Osteoblast (primary cell): ENCODE measurements at regions not wholly inside any gene's neighbourhood (a gene's known extent, or its start where the extent isn't known, plus 50 kb on each side); places are given as distances from the start of the nearest gene placed in this dataset.

Experiments
- DNase-seq: peaks from one replicate; pipeline ENCODE4 v3.0.0; 2011; ENCODE audit warnings: low spot score, mixed read lengths; ENCODE audit not compliant: insufficient read length; ENCODE audit errors: missing footprints
- H2AFZ ChIP-seq: 2 replicates; pipeline ENCODE4 v1.6.0; 2011; ENCODE audit warnings: mild to moderate bottlenecking, low read length
- H3K27ac ChIP-seq: 2 replicates; pipeline ENCODE4 v1.5.1; 2011; ENCODE audit warnings: mild to moderate bottlenecking, low read depth, low read length, moderate library complexity
- H3K27me3 ChIP-seq: 2 replicates; pipeline ENCODE4 v1.6.0; 2012; ENCODE audit warnings: mild to moderate bottlenecking, control low read depth, inconsistent platforms, low read length, moderate library complexity; ENCODE audit not compliant: insufficient read depth
- H3K36me3 ChIP-seq: 2 replicates; pipeline ENCODE4 v1.5.1; 2011; ENCODE audit warnings: mild to moderate bottlenecking, low read length, control low read depth, moderate library complexity; ENCODE audit not compliant: insufficient read depth
- H3K4me1 ChIP-seq: 2 replicates; pipeline ENCODE4 v1.5.1; 2011; ENCODE audit warnings: mild to moderate bottlenecking, low read length, control low read depth, moderate library complexity; ENCODE audit not compliant: insufficient read depth
- H3K4me2 ChIP-seq: 2 replicates; pipeline ENCODE4 v1.6.0; 2011; ENCODE audit warnings: mild to moderate bottlenecking, low read length; ENCODE audit not compliant: insufficient read depth
- H3K4me3 ChIP-seq: fragments of 200-600 bp; sonication (generic); 3 replicates; pipeline ENCODE4 v1.5.1; 2012; ENCODE audit warnings: mild to moderate bottlenecking, low read length, inconsistent platforms; ENCODE audit not compliant: insufficient read depth
- H3K79me2 ChIP-seq: 2 replicates; pipeline ENCODE4 v1.6.0; 2012; ENCODE audit warnings: mild to moderate bottlenecking, low read length, control low read depth, inconsistent platforms; ENCODE audit not compliant: insufficient read depth
- H3K9me3 ChIP-seq: 2 replicates; pipeline ENCODE4 v1.5.1; 2011; ENCODE audit warnings: low read depth, low read length, control low read depth
- H4K20me1 ChIP-seq: 2 replicates; pipeline ENCODE4 v1.6.0; 2012; ENCODE audit warnings: mild to moderate bottlenecking, low read length, control low read depth; ENCODE audit not compliant: insufficient read depth
- TF ChIP-seq, protein P1 (sequence below): IDR thresholded peaks from 2 replicates; pipeline ENCODE4 v1.5.1; 2011; ENCODE audit warnings: mild to moderate bottlenecking, low read depth, low read length, moderate library complexity; ENCODE audit errors: extremely low read depth

DNA sequence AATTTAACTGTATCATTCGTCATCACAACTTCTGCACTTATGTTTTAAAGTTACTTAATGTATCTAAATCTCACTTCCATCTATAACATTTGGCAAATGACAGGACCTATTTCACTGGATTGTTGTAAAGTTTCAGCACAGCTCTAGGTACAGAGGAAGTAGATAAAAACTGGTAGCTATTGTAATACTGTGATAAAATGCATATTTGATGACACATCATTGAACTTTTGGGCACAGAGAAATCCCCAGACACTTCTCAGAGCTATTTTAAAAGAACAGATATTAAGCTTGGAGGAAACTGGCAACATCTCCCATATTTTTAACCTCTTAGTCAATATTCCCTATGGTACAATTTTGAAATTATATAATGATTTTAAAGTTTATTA lies 138.7 kb downstream of the RFPL4B start:
- TF ChIP-seq, protein P1, sequence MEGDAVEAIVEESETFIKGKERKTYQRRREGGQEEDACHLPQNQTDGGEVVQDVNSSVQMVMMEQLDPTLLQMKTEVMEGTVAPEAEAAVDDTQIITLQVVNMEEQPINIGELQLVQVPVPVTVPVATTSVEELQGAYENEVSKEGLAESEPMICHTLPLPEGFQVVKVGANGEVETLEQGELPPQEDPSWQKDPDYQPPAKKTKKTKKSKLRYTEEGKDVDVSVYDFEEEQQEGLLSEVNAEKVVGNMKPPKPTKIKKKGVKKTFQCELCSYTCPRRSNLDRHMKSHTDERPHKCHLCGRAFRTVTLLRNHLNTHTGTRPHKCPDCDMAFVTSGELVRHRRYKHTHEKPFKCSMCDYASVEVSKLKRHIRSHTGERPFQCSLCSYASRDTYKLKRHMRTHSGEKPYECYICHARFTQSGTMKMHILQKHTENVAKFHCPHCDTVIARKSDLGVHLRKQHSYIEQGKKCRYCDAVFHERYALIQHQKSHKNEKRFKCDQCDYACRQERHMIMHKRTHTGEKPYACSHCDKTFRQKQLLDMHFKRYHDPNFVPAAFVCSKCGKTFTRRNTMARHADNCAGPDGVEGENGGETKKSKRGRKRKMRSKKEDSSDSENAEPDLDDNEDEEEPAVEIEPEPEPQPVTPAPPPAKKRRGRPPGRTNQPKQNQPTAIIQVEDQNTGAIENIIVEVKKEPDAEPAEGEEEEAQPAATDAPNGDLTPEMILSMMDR = no peak
- Histone ChIP-seq H3K9me3 (no peaks in the 10 kb centered on the region), H3K4me1 (peaks cover 23% of the 10 kb centered on the region), H3K79me2 (no peaks in the 10 kb centered on the region), H3K27ac (peak overlapping the region; percentile 21), H3K36me3 (no peaks in the 10 kb centered on the region), H3K4me3 (no peak overlapping the region), H3K27me3 (no peaks in the 10 kb centered on the region), H3K4me2 (peak overlapping the region; percentile 38), H4K20me1 (no peaks in the 10 kb centered on the region), H2AFZ (no peak overlapping the region)
- peak; percentile 47 for DNase-seq

- H3K4me2 ChIP-seq = no peak overlapping the region
- TF ChIP-seq, protein P1 = no peak
- no peak overlapping the region for H2AFZ ChIP-seq
- H3K79me2 ChIP-seq = no peaks in the 10 kb centered on the region
- no peak overlapping the region for H3K27ac ChIP-seq
- H4K20me1 ChIP-seq = no peaks in the 10 kb centered on the region
- H3K27me3 ChIP-seq = no peaks in the 10 kb centered on the region
- H3K9me3 ChIP-seq = no peaks in the 10 kb centered on the region
- peaks cover 19% of the 10 kb centered on the region for H3K4me1 ChIP-seq
- DNase-seq = no peak
- no peaks in the 10 kb centered on the region for H3K36me3 ChIP-seq
- no peak overlapping the region for H3K4me3 ChIP-seq
Observed at GRCh38 chr6:112486454-112486853, 139.3 kb downstream of the RFPL4B start.

DNA sequence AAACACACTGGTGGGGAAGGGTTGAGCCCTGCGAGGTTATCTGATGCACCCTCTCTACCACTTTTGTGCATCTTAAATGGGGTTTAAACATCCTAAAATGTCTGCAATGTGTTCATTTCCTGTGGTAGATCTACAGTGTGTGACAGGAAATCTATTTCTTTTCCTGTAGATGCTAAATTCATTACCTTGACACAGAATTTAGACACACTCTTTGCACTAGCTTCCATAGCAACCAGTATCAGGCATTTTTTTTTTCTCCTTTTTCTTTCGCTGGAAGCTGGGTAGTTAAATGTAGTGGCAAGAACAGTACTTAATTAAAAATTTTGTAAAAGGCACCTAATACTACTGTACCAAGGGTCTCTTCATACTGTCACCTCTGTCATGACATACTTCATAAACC lies 141.1 kb downstream of the RFPL4B start:
- Histone ChIP-seq H4K20me1 (no peaks in the 10 kb centered on the region), H3K4me2 (no peak overlapping the region), H3K27ac (no peak overlapping the region), H3K79me2 (no peaks in the 10 kb centered on the region), H3K4me1 (peaks cover 19% of the 10 kb centered on the region), H2AFZ (peak overlapping the region; percentile 20), H3K27me3 (no peaks in the 10 kb centered on the region), H3K36me3 (no peaks in the 10 kb centered on the region), H3K9me3 (no peaks in the 10 kb centered on the region), H3K4me3 (no peak overlapping the region)
- TF ChIP-seq, protein P1 = no peak
- no peak for DNase-seq

DNA sequence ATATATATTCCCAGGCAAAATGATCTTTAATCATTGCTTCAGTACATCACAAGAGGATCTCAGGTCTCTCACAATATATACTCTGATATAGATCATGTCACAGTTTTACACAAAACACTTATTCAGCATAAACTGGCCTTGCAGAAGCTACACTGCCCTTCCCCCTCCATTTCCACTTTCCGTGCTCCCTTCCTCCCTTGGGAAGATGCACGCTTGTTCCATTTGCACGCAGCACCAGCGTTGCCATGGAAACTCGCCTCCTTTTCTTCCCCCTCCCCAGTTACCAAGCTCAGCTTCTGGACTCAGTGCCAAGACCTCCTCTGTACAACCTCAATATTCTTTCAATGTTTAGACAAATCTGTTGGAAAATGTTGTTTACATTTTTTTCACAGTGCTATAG lies 154.6 kb downstream of the RFPL4B start:
- H2AFZ ChIP-seq = peak overlapping the region; percentile 27
- H4K20me1 ChIP-seq = no peaks in the 10 kb centered on the region
- no peaks in the 10 kb centered on the region for H3K27me3 ChIP-seq
- peaks cover 12% of the 10 kb centered on the region for H3K4me1 ChIP-seq
- H3K4me3 ChIP-seq = peak overlapping the region; percentile 38
- peak; percentile 21 for DNase-seq
- no peak overlapping the region for H3K27ac ChIP-seq
- H3K79me2 ChIP-seq = no peaks in the 10 kb centered on the region
- peak overlapping the region; percentile 54 for H3K4me2 ChIP-seq
- H3K9me3 ChIP-seq = no peaks in the 10 kb centered on the region
- H3K36me3 ChIP-seq = no peaks in the 10 kb centered on the region
- TF ChIP-seq, protein P1 = no peak
